IPS-18c (cell line): ENCODE measurements at regions not wholly inside any gene's neighbourhood (a gene's known extent, or its start where the extent isn't known, plus 50 kb on each side); places are given as distances from the start of the nearest gene placed in this dataset.
A peak's percentile ranks its signal among the peaks of the same experiment; 100 is the strongest.
"Not testable (repeated sequence)": the region's sequence is repeated elsewhere in the genome, so short reads cannot be mapped to it uniquely, and the experiment has no call there.

ENCODE experiments used
- H3K4me3 ChIP-seq: 2 replicates; pipeline ENCODE4 v1.7.0; 2013; ENCODE audit warnings: low read depth, mild to moderate bottlenecking, low read length, moderate library complexity; ENCODE audit not compliant: insufficient read depth
- H3K9me3 ChIP-seq: one replicate; pipeline ENCODE4 v1.6.1; 2013; ENCODE audit warnings: mild to moderate bottlenecking, low read length, moderate library complexity; ENCODE audit not compliant: control insufficient read depth, insufficient read depth

DNA sequence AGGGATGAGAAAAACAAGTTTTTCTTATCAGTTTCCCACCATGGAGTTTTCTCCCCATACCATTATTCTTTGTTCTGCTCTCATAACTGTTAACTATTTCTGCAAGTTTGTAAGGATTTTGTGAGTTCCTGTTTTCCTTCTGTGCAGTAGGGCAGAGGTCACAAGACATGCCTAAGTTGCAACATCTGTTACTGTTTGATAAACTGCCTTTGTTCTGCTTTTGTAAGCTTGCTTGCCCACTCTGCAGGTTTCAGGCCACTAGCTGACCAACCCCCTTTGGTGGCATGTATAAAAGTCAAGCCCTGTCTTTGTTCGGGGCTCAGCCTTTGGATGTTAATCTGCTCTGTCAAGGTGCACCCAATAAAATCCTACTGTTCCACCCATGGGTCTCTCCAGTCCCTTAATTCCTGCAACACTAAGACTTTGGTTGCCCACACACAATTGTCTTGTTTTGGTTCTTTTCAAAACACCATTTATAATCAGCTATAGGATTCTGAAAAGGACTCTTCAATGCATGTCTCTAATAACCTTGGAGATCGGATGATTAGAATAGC is 545.4 kb downstream of the CDH9 start:
- Histone ChIP-seq H3K9me3 (no peaks in the 10 kb centered on the region), H3K4me3 (no peak overlapping the region)

DNA sequence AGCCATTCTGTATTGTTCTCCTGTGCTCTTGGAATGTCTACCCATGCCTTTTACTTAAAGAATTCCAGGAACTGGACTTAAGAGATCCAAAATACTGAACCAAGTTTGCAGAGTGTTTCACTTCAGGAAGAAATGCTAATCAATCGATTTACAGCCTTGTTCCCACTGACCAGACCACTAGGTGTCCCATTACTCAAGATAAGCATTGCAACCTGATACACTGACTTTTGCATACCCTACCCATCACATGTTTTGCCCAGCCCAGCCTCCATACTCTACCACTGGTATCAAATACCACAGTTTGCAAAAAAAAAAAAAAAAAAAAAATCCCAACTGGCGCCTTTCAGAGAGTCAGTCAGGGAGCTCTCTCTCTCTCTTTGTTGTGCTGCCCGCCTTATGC is 550.8 kb downstream of the CDH9 start:
- Histone ChIP-seq H3K9me3 (no peaks in the 10 kb centered on the region), H3K4me3 (0 out of 2 replicates have a peak overlapping the region, but pooled peaks have one; percentile 16)

DNA sequence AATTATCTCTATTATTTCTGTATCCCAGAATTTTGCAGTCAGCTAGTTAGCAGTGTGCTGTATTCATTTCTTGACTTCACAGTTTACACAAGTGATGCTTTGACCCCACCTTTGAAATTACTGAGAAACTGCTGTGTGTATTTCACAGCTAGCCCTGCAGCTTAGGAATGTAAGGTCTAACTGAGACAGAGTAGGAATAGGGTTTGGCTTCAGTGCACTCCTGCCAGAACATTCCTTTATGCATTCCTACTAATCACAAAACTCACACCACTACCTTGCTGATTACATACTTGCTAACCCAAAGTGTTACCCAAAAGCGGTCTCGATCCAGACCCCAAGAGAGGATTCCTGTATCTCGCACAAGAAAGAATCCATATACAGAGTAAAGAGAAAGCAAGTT is 551.8 kb downstream of the CDH9 start:
- Histone ChIP-seq H3K4me3 (no peak overlapping the region), H3K9me3 (no peaks in the 10 kb centered on the region)

DNA sequence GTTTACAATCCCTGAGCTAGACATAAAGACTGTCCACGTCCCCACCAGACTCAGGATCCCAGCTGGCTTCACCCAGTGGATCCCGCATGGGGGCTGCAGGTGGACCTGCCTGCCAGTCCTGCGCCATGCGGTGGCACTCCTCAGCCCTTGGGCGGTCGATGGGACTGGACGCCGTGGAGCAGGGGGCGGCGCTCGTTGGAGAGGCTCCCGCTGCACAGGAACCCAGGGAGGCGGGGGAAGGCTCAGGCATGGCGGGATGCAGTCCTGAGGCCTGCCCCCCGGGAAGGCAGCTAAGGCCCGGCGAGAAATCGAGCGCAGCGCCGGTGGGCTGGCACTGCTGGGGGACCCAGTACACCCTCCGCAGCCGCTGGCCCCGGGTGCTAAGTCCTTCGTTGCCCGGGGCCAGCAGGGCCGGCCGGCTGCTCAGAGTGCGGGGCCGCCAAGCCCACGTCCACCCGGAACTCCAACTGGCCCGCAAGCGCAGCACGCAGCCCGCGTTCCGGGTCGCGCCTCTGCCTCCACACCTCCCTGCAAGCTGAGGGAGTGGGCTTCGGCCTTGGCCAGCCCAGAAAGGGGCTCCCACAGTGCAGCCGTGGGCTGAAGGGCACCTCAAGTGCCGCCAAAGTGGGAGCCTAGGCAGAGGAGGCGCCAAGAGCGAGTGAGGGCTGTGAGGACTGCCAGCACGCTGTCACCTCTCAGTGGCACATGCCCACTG is 553.1 kb downstream of the CDH9 start:
- not testable (repeated sequence) for H3K4me3 ChIP-seq, H3K9me3 ChIP-seq

DNA sequence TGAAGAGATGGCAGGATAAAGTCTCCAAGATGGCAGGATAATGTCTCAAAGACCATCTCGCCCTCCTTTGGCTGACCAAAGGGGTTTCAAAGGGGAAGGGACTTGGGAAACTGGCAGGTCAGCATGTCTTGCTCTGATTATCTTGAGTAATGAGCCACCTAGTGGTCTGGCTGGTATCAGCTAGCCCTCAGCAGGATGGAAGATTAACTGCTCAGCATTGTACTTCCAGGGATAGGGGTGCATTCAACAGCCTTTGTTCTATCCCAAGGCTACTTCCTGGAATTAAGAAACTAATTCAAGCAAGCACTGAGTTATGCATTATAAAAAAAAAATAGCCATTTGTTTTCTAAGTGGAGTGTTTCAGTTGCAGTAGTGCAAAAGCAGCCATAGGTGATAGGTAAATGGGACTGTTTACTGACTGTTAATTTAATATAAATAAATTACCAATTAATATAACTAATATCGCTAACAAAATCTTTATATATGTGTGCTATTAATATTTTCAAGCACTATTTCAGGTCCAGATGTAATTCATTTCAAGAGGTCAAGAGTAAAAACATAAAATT is 555.5 kb downstream of the CDH9 start:
- Histone ChIP-seq H3K9me3 (no peaks in the 10 kb centered on the region), H3K4me3 (no peak overlapping the region)

DNA sequence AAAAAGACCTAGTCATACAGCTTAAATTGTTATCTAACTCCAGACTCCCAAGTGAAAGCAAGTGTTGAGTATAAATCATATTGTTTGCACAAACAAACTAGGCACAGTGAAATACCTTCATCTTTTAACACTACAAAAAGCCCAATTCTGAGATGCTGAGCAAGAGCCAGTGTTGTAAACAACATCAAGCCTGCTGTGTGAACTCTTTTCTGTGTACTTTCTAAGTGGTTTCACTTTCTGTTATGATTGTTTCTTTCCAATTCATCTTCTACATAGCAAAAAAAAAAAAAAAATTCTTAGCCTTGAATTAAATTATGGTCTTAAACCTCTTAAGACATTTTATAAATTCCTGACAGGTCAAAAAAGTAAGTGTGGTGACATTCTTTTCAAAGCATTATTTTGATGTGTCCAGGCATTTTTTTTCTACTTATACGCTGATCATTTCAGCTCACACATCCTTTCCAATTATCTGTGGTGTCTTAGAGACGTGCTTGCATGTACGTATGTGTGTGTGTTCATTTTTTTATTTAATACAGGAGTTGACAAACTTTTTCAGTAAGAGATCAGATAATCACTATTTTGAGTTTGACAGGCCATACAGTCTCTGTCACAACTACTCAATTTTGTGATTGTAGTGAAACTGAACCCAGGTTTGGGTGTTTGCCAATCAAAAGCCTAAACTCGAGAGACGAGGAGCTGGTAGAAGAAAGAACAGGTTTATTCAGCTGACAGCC is 556.1 kb downstream of the CDH9 start:
- Histone ChIP-seq H3K9me3 (no peaks in the 10 kb centered on the region), H3K4me3 (no peak overlapping the region)

DNA sequence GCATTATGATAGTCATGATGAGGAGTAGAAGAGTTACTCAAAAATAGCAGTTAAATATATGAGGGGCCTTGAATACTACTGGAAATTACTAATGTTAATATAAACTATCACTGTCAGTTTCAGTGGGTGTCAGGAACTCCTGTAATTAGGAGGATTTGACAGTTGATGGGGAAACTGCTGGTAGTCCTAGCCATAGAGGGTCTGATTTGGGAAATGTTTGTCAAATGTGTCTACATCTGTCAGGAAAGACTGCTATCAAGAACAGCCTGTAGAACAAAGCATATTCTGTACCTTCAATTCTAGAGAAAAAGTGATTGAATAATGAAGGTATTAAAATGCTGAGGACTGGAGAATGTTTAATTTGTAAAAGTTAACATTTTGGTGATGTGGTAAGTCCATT is 567.9 kb downstream of the CDH9 start:
- no peak overlapping the region for H3K4me3 ChIP-seq

GRCh38 chr5:26439121-26439520 is 599.3 kb downstream of the CDH9 start:
- Histone ChIP-seq H3K4me3 (no peak overlapping the region), H3K9me3 (no peaks in the 10 kb centered on the region)

More for the DNA sequence above, 567.9 kb downstream of the CDH9 start:
- H3K9me3 ChIP-seq = no peaks in the 10 kb centered on the region

- peaks cover 2% of the 10 kb centered on the region for H3K9me3 ChIP-seq
- H3K4me3 ChIP-seq = no peak overlapping the region
Observed at GRCh38 chr5:26434688-26435087, 603.7 kb downstream of the CDH9 start.

DNA sequence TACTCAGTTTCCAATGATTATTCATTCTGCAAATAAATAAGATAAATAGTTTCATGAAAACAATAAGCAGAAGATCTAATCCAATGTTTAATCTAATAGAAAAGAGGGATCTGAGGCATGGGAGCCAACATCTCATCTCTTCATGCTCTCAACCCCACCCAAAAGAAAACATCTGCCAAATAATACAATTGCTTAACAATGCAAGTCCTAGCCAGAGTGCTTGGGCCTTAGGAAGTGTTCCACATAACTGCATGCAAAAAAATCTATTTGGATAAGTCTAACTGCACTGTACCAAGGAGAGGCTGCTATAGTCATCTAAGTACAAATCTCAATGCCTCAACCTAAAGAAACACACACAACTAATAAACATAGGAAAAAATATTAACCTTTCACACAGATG is 606.0 kb downstream of the CDH9 start:
- no peak overlapping the region for H3K4me3 ChIP-seq
- H3K9me3 ChIP-seq = peaks cover 2% of the 10 kb centered on the region

DNA sequence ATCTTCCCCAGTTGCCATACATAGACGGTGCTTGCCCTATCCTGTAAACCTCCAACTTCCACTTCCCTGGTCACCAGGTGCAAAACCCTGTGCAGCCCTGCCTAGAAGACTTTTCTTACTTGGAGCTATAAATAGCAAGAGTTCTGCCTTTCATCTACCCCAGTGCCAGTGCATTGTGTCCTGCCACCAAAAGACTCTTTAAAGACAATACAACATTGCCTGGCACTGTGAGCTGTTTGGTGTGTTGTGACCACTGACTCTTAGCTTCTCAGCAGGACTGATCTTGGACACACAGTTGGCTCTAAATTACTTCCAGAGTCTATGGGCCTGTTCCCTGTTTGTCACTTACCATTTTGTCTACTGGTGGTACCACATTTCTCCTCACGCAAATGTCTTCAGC is 608.1 kb downstream of the CDH9 start:
- peaks cover 2% of the 10 kb centered on the region for H3K9me3 ChIP-seq

GRCh38 chr5:26427281-26427680 is 611.1 kb downstream of the CDH9 start:
- Histone ChIP-seq H3K9me3 (peaks cover 2% of the 10 kb centered on the region), H3K4me3 (no peak overlapping the region)

More for the DNA sequence above, 608.1 kb downstream of the CDH9 start:
- H3K4me3 ChIP-seq = no peak overlapping the region

DNA sequence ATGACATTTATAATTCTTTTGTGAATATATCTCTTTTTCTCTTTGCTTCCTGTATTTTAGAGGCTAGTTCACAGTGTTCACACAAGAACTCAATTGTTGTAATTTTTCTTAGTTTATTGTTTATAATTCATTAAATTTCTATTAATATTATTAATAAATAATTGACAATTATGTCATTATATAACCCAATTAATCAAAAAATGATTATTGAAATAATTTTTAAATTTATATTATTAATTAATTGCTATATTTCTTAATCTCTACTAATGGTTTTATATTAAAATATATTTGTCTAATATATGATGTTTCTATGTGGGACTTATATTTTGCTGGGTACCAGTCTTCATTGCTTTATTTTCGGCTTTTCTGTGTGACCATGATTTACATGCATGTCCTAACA is 618.4 kb downstream of the CDH9 start:
- Histone ChIP-seq H3K4me3 (no peak overlapping the region), H3K9me3 (no peaks in the 10 kb centered on the region)

GRCh38 chr5:26416911-26417310 is 621.5 kb downstream of the CDH9 start:
- H3K9me3 ChIP-seq = no peaks in the 10 kb centered on the region
- no peak overlapping the region for H3K4me3 ChIP-seq

GRCh38 chr5:26415987-26416779 is 622.2 kb downstream of the CDH9 start:
- Histone ChIP-seq H3K4me3 (no peak overlapping the region), H3K9me3 (no peaks in the 10 kb centered on the region)

DNA sequence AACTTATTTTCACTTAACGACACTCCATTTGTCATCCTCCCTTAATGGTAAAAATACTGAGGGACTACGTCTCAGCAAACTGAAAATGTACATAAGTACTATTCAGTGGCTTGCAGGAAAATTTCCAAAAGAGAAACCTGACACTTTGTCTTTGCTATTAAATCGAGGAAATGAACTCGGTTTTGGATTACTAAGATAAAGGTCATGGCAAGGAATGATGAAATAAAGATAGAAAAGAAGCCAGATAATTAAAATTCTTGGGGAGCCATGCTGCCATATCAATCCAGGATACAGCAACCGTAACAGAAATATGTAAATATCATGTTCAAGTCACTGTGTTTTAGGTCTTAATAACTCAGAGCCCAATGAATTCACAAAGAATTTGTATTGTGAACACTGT is 647.8 kb downstream of the CDH9 start:
- H3K4me3 ChIP-seq = no peak overlapping the region

DNA sequence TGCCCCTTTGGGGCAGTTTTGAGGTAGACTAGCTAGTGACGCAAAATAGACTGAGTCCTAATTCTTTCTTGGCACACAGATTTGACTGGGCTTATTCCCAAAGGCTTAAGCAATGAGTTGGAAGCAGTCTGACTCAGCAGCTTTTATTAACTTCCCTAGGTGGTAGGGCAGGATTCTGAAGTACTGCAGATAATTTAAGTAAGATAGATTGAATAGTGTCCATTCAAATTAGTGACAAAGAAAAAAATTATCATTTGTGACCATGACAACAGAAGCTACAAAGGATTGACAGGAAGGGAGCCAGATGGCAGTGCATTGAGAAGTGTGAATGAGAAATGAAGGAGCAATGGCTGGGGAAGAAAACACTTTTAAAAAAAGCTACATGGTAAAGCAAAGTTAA is 649.4 kb downstream of the CDH9 start:
- Histone ChIP-seq H3K4me3 (no peak overlapping the region), H3K9me3 (no peaks in the 10 kb centered on the region)

More for the DNA sequence above, 647.8 kb downstream of the CDH9 start:
- no peaks in the 10 kb centered on the region for H3K9me3 ChIP-seq
